ENCODE measurements at regions not wholly inside any gene's neighbourhood (a gene's known extent, or its start where the extent isn't known, plus 50 kb on each side); places are given as distances from the start of the nearest gene placed in this dataset.

DNA sequence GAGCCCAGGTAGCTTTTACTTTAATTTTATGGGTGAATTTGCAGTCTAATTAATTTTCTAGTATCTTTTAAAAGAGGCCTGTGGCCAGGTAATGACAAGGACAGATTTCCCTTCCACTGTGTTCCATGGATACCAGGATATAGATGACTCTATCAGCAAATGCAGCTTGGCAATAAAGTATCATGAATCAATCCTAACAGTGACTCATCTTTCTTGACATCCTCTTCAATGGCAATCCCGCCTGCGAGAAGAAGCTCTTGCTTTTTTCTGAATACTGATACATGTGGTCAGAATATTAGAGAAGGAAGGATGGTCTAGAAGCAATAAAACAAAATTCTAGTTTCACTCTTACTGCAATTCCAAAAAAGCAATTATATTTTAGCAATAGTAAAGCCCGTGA is 267.8 kb downstream of the DTHD1 start:
- TF ChIP-seq, protein P1, sequence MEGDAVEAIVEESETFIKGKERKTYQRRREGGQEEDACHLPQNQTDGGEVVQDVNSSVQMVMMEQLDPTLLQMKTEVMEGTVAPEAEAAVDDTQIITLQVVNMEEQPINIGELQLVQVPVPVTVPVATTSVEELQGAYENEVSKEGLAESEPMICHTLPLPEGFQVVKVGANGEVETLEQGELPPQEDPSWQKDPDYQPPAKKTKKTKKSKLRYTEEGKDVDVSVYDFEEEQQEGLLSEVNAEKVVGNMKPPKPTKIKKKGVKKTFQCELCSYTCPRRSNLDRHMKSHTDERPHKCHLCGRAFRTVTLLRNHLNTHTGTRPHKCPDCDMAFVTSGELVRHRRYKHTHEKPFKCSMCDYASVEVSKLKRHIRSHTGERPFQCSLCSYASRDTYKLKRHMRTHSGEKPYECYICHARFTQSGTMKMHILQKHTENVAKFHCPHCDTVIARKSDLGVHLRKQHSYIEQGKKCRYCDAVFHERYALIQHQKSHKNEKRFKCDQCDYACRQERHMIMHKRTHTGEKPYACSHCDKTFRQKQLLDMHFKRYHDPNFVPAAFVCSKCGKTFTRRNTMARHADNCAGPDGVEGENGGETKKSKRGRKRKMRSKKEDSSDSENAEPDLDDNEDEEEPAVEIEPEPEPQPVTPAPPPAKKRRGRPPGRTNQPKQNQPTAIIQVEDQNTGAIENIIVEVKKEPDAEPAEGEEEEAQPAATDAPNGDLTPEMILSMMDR (IDR thresholded peaks at IDR 0.05) = no peak
- TF ChIP-seq POLR2A (IDR thresholded peaks at IDR 0.05) (no peak), POLR2AphosphoS5 (IDR thresholded peaks at IDR 0.05; ENCODE audit: insufficient read depth in 1 of 2, low read depth in 1 of 2) (no peak)
